OCI-LY3 (cell line): ENCODE measurements at regions not wholly inside any gene's neighbourhood (a gene's known extent, or its start where the extent isn't known, plus 50 kb on each side); places are given as distances from the start of the nearest gene placed in this dataset.

Experiments
- H2AFZ ChIP-seq: fragments of 200-600, 300-600 bp; shearing (Covaris generic); 2 replicates; pipeline ENCODE4 v1.6.0; 2014; ENCODE audit warnings: antibody characterized with exemption, low read depth, low read length
- H3K27ac ChIP-seq: fragments of 200-600, 300-600 bp; sonication (generic); 2 replicates; pipeline ENCODE4 v1.5.1; 2014; ENCODE audit warnings: mild to moderate bottlenecking, low read length, moderate library complexity, mixed read lengths
- H3K27me3 ChIP-seq: fragments of 200-600, 300-600 bp; sonication (generic); 2 replicates; pipeline ENCODE4 v1.6.1; 2014; ENCODE audit warnings: low read depth, low read length, mixed read lengths
- H3K36me3 ChIP-seq: fragments of 200-600, 300-600 bp; sonication (generic); replicated peaks from 2 replicates; pipeline ENCODE3; 2014; ENCODE audit warnings: low read depth, low read length, mixed read lengths
- H3K4me1 ChIP-seq: fragments of 300-600, 200-600 bp; sonication (generic); 2 replicates; pipeline ENCODE4 v1.6.1; 2014; ENCODE audit warnings: low read length, mixed read lengths
- H3K4me2 ChIP-seq: fragments of 200-600, 300-600 bp; sonication (generic); 2 replicates; pipeline ENCODE4 v1.6.1; 2014; ENCODE audit warnings: low read length, mixed read lengths
- H3K4me3 ChIP-seq: fragments of 300-600, 200-600 bp; sonication (generic); 2 replicates; pipeline ENCODE4 v1.5.1; 2014; ENCODE audit warnings: antibody characterized with exemption, mild to moderate bottlenecking, low read length, moderate library complexity
- H3K79me2 ChIP-seq: fragments of 300-600, 200-600 bp; shearing (Covaris generic); 2 replicates; pipeline ENCODE4 v1.6.1; 2014; ENCODE audit warnings: mild to moderate bottlenecking, low read length, mixed read lengths
- H3K9ac ChIP-seq: fragments of 300-600, 200-600 bp; shearing (Covaris generic); 2 replicates; pipeline ENCODE4 v1.6.0; 2014; ENCODE audit warnings: mild to moderate bottlenecking, low read length, moderate library complexity
- H3K9me3 ChIP-seq: fragments of 200-600, 300-600 bp; shearing (Covaris generic); 2 replicates; pipeline ENCODE4 v1.6.1; 2014; ENCODE audit warnings: low read length, mixed read lengths; ENCODE audit not compliant: insufficient read depth
- H4K20me1 ChIP-seq: fragments of 200-600, 300-600 bp; sonication (generic); 2 replicates; pipeline ENCODE4 v1.6.1; 2016; ENCODE audit warnings: low read length, mixed read lengths; ENCODE audit not compliant: insufficient read depth
- EZH2phosphoT487 ChIP-seq: fragments of 200-600 bp; shearing (Covaris generic); IDR thresholded peaks from 2 replicates; pipeline ENCODE4 v1.6.1; 2018; ENCODE audit warnings: antibody characterized with exemption, mixed run types, low read depth
- TF ChIP-seq, protein P1 (sequence below): fragments of 200-600, 300-600 bp; sonication (generic); IDR thresholded peaks from 2 replicates; pipeline ENCODE4 v1.5.1; 2014; ENCODE audit warnings: antibody characterized with exemption, low read length, low read depth

DNA sequence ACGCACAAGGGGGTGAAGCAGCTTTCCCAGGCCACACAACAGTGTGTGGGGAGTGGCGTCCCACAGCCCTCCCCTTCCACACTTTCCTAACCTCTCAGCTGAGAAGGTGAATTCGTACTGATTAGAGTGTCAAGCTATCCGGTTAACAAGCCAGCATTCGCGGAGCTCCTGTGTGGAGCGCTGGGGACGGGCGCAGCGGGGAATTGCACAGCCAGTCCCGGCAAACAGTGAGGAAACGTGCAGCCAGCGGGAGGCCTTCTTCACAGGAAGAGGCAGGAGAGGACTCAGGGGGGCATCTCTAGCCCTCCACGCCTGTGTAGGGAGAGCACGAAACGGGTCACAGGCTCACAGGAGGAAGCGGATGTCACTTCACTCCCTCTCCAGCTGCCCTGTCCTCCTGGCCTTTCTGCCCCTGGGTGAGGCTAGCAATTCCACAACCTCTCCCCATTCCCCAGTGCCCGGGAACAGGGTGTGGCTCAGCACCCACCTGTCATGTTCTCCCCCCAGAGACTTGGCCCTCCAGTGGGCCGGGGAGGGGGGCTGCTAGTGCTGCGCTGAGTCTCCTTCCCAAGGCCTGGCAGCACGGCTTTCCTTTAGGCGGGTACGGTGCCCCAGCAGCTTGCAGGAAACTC, 117.3 kb downstream of the CPZ start:
- TF ChIP-seq, protein P1, sequence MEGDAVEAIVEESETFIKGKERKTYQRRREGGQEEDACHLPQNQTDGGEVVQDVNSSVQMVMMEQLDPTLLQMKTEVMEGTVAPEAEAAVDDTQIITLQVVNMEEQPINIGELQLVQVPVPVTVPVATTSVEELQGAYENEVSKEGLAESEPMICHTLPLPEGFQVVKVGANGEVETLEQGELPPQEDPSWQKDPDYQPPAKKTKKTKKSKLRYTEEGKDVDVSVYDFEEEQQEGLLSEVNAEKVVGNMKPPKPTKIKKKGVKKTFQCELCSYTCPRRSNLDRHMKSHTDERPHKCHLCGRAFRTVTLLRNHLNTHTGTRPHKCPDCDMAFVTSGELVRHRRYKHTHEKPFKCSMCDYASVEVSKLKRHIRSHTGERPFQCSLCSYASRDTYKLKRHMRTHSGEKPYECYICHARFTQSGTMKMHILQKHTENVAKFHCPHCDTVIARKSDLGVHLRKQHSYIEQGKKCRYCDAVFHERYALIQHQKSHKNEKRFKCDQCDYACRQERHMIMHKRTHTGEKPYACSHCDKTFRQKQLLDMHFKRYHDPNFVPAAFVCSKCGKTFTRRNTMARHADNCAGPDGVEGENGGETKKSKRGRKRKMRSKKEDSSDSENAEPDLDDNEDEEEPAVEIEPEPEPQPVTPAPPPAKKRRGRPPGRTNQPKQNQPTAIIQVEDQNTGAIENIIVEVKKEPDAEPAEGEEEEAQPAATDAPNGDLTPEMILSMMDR = no peak
- TF ChIP-seq EZH2phosphoT487 = no peak
- no peaks in the 10 kb centered on the region for H4K20me1 ChIP-seq
- no peak overlapping the region for H3K27ac ChIP-seq
- peaks cover 3% of the 10 kb centered on the region for H3K36me3 ChIP-seq
- H3K4me2 ChIP-seq = no peak overlapping the region
- H3K9ac ChIP-seq = no peak overlapping the region
- H3K27me3 ChIP-seq = no peaks in the 10 kb centered on the region
- no peak overlapping the region for H2AFZ ChIP-seq
- no peaks in the 10 kb centered on the region for H3K4me1 ChIP-seq
- peaks cover 9% of the 10 kb centered on the region for H3K9me3 ChIP-seq
- no peaks in the 10 kb centered on the region for H3K79me2 ChIP-seq
- no peak overlapping the region for H3K4me3 ChIP-seq

DNA sequence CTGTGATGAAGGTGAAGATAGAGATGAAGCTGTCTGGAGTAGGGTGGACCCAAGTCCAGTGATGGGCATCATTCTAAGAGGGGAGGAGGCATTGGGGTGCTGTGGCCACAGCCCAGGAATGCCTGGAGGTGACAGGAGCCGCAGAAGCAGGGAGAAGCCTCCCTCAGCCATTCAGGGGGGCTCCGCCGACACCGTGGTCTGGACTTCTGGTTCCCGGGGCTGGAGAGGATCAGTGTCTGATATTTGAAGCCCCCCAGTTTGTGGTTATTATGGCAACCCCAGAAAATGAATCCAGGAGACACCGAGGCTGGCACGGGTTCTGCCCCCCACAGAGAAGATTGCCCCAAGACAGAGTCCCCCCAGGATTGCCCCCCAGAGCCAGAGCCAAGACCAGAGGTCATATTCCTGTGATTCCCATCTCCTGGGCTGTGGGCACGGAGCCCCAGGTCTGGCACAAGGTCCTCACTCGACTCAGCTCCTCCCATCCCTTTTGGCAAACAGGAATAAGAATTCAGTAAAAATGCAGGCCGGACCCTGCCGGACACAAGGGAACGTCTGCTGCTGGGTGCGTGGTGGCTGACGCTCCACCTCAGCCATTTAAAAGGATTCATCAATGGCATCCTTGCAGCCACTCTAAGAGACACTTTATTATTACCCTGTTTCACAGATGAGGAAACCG, 116.6 kb downstream of the CPZ start:
- Histone ChIP-seq H3K9me3 (peaks cover 9% of the 10 kb centered on the region), H3K9ac (no peak overlapping the region), H3K4me2 (no peak overlapping the region), H3K4me3 (no peak overlapping the region), H3K79me2 (no peaks in the 10 kb centered on the region), H3K4me1 (no peaks in the 10 kb centered on the region), H3K27ac (no peak overlapping the region), H3K27me3 (no peaks in the 10 kb centered on the region), H4K20me1 (no peaks in the 10 kb centered on the region), H3K36me3 (peaks cover 3% of the 10 kb centered on the region), H2AFZ (no peak overlapping the region)
- TF ChIP-seq, protein P1 = no peak
- no peak for TF ChIP-seq EZH2phosphoT487

DNA sequence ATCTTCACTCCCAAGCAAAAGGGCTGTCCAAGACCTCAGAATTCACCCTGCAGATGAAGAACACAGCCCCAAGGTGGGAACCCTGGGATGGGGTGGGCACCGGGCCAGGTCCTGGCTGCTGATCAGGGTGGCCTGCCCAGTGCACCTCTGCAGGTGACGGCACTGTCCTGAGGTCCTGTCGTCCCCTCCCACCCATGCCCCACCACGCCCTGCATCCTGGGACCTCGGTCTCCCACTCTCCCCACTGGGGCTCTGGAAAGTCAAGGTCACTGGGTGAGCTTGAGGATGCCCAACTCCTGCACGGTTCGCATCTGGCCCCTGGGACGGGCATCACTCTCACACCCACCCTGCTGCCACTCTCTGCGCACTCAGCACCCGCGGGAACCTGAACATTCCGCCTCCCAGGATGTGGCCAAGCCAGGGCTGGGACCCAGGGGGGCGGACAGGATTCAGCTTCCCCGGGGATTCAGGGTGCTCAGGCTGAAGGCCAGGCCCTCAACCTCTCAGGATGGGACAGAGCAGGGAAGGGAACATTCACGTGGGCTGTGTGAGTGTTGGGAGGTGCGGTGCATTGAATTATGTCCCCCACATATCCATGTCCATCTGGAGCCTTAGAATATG, 115.9 kb downstream of the CPZ start:
- no peaks in the 10 kb centered on the region for H3K79me2 ChIP-seq
- H3K4me3 ChIP-seq = no peak overlapping the region
- TF ChIP-seq, protein P1 = no peak
- TF ChIP-seq EZH2phosphoT487 = no peak
- H3K27ac ChIP-seq = no peak overlapping the region
- H3K9me3 ChIP-seq = peaks cover 9% of the 10 kb centered on the region
- peaks cover 3% of the 10 kb centered on the region for H3K36me3 ChIP-seq
- no peaks in the 10 kb centered on the region for H4K20me1 ChIP-seq
- no peaks in the 10 kb centered on the region for H3K27me3 ChIP-seq
- no peak overlapping the region for H3K9ac ChIP-seq
- H3K4me2 ChIP-seq = no peak overlapping the region
- no peaks in the 10 kb centered on the region for H3K4me1 ChIP-seq
- H2AFZ ChIP-seq = no peak overlapping the region

DNA sequence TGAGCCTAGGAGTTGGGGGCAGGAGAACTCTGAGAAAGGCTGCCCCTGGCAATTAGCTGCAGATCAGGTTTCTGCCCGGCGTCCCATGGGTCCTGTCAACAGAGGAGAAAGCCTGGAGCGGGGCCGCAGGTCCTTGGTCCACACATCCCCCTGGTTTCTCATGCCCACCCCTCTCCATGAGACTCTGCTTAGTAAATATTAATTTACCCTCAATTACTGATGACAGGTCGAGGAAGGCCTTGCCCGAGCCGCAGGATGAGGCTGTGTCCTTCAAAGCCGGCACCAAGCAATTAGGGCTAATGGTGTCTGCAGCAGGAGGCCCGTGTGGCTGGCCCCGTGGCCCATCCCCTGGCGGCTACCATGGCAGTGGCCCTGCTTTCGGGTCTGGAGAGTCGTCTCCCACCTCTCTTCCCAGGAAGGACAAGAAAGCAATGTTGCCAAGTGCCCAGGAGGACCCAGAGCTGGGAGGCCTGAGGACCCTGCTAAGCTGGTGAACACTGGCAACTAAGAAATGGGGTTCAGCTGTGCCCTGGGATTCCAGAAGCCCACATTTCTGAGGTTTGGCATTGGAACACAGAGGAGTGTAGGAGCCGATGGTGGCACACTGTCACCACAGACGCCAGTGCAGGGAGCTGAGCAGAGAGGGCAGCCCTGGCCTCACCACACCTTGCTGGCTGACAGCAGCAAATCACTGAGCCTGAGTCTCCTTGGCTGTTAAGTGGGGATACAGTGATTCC, 114.6 kb downstream of the CPZ start:
- H3K9ac ChIP-seq = no peak overlapping the region
- H3K27me3 ChIP-seq = no peaks in the 10 kb centered on the region
- no peak overlapping the region for H3K27ac ChIP-seq
- H3K9me3 ChIP-seq = no peaks in the 10 kb centered on the region
- H3K4me3 ChIP-seq = no peak overlapping the region
- no peaks in the 10 kb centered on the region for H3K36me3 ChIP-seq
- H2AFZ ChIP-seq = no peak overlapping the region
- no peaks in the 10 kb centered on the region for H4K20me1 ChIP-seq
- no peak overlapping the region for H3K4me2 ChIP-seq
- H3K79me2 ChIP-seq = no peaks in the 10 kb centered on the region
- no peaks in the 10 kb centered on the region for H3K4me1 ChIP-seq
- TF ChIP-seq, protein P1 = no peak
- TF ChIP-seq EZH2phosphoT487 = no peak
